Bronchial epithelial cell (primary cell): ENCODE measurements at regions not wholly inside any gene's neighbourhood (a gene's known extent, or its start where the extent isn't known, plus 50 kb on each side); places are given as distances from the start of the nearest gene placed in this dataset.

ENCODE experiments used
- DNase-seq: peaks from one replicate; pipeline ENCODE4 v3.0.0-alpha.2; 2010; ENCODE audit warnings: low read depth
- FAIRE-seq: peaks from 2 replicates; lab custom pipeline; 2011; peaks lifted over from hg19 to GRCh38; lab: Jason Lieb, UNC
- H3K27me3 ChIP-seq: 2 replicates; pipeline ENCODE4 v1.5.1; 2011; ENCODE audit warnings: low read length; ENCODE audit not compliant: control insufficient read depth, insufficient read depth
- H3K36me3 ChIP-seq: 2 replicates; pipeline ENCODE4 v1.5.1; 2011; ENCODE audit warnings: low read length; ENCODE audit not compliant: control insufficient read depth, insufficient read depth
- H3K4me3 ChIP-seq: 2 replicates; pipeline ENCODE4 v1.5.1; 2011; ENCODE audit warnings: mild to moderate bottlenecking, low read depth, low read length, control low read depth
- TF ChIP-seq, protein P1 (sequence below): IDR thresholded peaks from 2 replicates; pipeline ENCODE4 v1.5.1; 2011; ENCODE audit warnings: mild to moderate bottlenecking, moderate library complexity, low read length, control low read depth, inconsistent platforms; ENCODE audit not compliant: insufficient read depth, severe bottlenecking

DNA sequence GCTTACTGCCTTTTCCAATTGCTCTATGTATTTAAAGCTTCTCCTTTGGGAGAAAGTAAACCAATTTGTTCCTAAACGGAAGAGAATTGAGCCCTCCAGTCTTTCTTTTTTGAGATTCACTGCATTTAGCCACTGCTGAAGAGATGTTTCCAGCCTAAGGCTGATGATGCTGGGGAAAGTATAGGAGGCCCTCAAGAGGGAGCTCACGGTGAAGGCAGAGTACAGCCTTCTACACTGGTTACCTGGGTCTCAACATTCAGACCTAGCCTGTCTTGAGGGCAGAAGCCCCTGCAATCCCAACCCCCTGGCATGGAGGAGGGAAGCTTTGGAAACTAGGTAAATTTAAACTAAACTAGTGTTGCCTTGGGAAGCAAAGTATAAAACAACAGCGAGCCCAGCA, 316.7 kb upstream of the TPK1 start:
- FAIRE-seq (no peak), DNase-seq (no peak)
- TF ChIP-seq, protein P1, sequence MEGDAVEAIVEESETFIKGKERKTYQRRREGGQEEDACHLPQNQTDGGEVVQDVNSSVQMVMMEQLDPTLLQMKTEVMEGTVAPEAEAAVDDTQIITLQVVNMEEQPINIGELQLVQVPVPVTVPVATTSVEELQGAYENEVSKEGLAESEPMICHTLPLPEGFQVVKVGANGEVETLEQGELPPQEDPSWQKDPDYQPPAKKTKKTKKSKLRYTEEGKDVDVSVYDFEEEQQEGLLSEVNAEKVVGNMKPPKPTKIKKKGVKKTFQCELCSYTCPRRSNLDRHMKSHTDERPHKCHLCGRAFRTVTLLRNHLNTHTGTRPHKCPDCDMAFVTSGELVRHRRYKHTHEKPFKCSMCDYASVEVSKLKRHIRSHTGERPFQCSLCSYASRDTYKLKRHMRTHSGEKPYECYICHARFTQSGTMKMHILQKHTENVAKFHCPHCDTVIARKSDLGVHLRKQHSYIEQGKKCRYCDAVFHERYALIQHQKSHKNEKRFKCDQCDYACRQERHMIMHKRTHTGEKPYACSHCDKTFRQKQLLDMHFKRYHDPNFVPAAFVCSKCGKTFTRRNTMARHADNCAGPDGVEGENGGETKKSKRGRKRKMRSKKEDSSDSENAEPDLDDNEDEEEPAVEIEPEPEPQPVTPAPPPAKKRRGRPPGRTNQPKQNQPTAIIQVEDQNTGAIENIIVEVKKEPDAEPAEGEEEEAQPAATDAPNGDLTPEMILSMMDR = no peak
- Histone ChIP-seq H3K4me3 (no peak overlapping the region), H3K36me3 (no peaks in the 10 kb centered on the region), H3K27me3 (no peaks in the 10 kb centered on the region)

DNA sequence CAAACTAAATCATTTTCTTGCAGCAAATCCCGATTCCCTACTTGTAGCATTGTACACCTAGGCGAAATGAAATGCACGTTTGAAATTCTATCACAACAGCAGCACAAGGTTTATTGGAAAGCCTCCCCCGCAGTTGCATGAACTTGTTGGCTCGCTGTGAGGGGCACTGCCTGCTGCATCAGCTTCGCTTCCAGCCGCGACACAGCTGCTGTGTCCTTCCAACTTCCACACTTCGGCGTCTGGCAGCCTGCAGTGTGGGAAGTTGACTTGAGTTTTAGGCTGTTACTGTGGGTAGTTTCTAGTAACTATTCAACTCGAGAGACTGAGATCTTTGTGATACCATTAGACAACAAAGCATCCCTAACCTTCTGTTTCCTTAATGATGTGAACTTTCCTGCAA, 315.8 kb upstream of the TPK1 start:
- no peak for FAIRE-seq
- Histone ChIP-seq H3K27me3 (no peaks in the 10 kb centered on the region), H3K36me3 (no peaks in the 10 kb centered on the region), H3K4me3 (no peak overlapping the region)
- TF ChIP-seq, protein P1 = no peak
- no peak for DNase-seq

DNA sequence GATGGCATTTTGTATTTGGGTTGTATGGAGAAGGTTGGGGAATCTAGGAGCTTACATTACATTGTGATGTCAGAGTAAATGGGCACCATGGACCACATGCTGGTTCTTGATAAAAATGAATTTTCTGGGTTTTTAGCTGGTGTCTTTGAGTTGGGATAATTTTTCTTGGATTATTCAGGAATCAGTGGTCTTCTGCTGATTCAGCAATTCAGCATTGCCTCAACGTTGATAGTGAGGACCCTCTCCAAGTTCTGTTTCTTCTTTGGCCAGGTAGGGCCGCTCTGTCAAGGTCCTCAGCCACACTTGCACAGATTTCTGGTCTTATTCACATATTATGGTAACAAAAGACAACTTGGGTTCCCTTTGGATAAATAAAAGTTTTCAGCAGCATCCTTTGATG, 312.0 kb upstream of the TPK1 start:
- H3K4me3 ChIP-seq = no peak overlapping the region
- FAIRE-seq (no peak), DNase-seq (no peak)
- no peaks in the 10 kb centered on the region for H3K36me3 ChIP-seq
- TF ChIP-seq, protein P1 = no peak
- no peaks in the 10 kb centered on the region for H3K27me3 ChIP-seq

DNA sequence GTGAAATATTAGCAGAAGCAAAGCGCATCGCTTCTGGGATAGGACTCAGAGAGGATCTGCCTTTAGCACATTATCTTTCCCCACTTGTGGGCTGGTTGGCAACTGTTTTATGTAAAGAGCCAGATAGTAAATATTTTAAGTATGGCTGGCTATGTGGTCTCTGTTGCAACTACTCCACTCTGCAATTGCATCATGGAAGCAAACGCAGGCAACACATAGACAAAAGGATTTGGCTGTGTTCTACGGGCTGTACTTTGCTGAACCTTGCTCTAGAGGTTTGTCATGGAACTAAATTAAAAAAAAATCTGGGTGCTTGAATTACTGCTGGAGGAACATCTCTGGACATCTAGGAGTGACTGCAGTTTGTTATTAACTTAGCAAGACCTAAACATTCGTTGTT, 307.8 kb upstream of the TPK1 start:
- H3K36me3 ChIP-seq = no peaks in the 10 kb centered on the region
- H3K4me3 ChIP-seq = no peak overlapping the region
- TF ChIP-seq, protein P1 = no peak
- no peaks in the 10 kb centered on the region for H3K27me3 ChIP-seq
- FAIRE-seq (no peak), DNase-seq (no peak)

DNA sequence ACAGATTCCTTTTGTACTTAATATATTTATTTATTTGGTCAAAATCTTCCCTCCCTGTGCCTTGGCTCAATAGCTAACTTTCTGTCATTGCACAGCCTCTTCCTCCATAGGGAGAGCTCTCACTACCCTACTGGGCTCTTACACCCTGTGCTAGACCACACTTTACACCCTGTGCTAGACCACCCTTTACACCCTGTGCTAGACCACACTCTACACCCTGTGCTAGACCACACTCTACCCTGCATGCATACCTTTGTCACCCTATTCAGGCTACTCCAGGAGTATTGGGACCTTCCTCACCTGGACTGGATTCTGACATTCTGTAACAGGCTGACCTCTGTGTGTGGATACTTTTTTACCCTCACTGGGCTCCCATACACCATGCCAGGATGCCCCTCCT, 298.5 kb upstream of the TPK1 start:
- Histone ChIP-seq H3K27me3 (no peaks in the 10 kb centered on the region), H3K4me3 (no peak overlapping the region), H3K36me3 (no peaks in the 10 kb centered on the region)
- DNase-seq (no peak), FAIRE-seq (no peak)
- TF ChIP-seq, protein P1 = no peak

DNA sequence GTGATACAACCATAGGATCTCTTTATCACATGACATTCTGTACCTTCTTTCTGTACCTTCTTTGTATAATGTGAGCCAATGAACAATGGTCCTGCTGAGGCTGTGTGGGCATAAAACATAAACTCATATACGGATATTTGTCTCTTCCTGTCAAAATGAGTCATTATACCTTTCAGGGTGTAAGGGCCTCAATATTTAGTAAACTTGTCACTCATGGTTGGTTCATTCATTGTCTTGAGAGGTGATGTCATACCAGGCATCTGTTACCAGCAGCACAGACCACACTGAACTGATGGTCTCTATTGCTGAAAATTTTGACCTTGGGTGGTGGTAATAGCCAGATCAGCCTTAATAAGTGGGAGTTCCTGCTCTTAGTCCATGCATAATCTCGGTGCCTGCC, 287.6 kb upstream of the TPK1 start:
- DNase-seq = peak; percentile 3
- TF ChIP-seq, protein P1 = no peak
- Histone ChIP-seq H3K36me3 (no peaks in the 10 kb centered on the region), H3K4me3 (no peak overlapping the region), H3K27me3 (no peaks in the 10 kb centered on the region)
- no peak for FAIRE-seq
